ENCODE measurements at regions not wholly inside any gene's neighbourhood (a gene's known extent, or its start where the extent isn't known, plus 50 kb on each side); places are given as distances from the start of the nearest gene placed in this dataset.
A peak's percentile ranks its signal among the peaks of the same experiment; 100 is the strongest.

GRCh38 chr12:107347261-107347660, 253.9 kb upstream of the CRY1 start:
- no peak for ATAC-seq
- DNase-seq: no peak

GRCh38 chr12:107349008-107349747, 255.8 kb upstream of the CRY1 start:
- DNase-seq (no peak), ATAC-seq (no peak)

- ATAC-seq (no peak), DNase-seq (no peak)
Measured at GRCh38 chr12:107349839-107350238, 256.5 kb upstream of the CRY1 start.

- no peak for ATAC-seq
- DNase-seq: no peak
Measured at GRCh38 chr12:107351109-107351508, 257.8 kb upstream of the CRY1 start.

GRCh38 chr12:107351713-107352112, 258.4 kb upstream of the CRY1 start:
- DNase-seq (no peak), ATAC-seq (no peak)

- DNase-seq (peak; percentile 42), ATAC-seq (peak; percentile 94)
Measured at GRCh38 chr12:107352347-107353081, 259.2 kb upstream of the CRY1 start.

GRCh38 chr12:107353312-107353711, 260.0 kb upstream of the CRY1 start:
- ATAC-seq (no peak), DNase-seq (no peak)

GRCh38 chr12:107355004-107355565, 261.7 kb upstream of the CRY1 start:
- no peak for DNase-seq
- ATAC-seq: no peak

GRCh38 chr12:107355612-107356011, 262.3 kb upstream of the CRY1 start:
- DNase-seq (no peak), ATAC-seq (no peak)

GRCh38 chr12:107356266-107356936, 263.1 kb upstream of the CRY1 start:
- ATAC-seq: peak; percentile 51
- DNase-seq: no peak

GRCh38 chr12:107356937-107357295, 263.6 kb upstream of the CRY1 start:
- no peak for ATAC-seq
- no peak for DNase-seq

- ATAC-seq: no peak
Measured at GRCh38 chr12:107359382-107359781, 266.0 kb upstream of the CRY1 start.

GRCh38 chr12:107360033-107360432, 266.7 kb upstream of the CRY1 start:
- no peak for DNase-seq
- ATAC-seq: no peak

More at GRCh38 chr12:107359382-107359781, 266.0 kb upstream of the CRY1 start:
- DNase-seq: no peak

- DNase-seq: no peak
- ATAC-seq: no peak
Measured at GRCh38 chr12:107360482-107360881, 267.1 kb upstream of the CRY1 start.

- ATAC-seq (no peak), DNase-seq (no peak)
Measured at GRCh38 chr12:107361970-107362369, 268.6 kb upstream of the CRY1 start.

GRCh38 chr12:107362960-107363359, 269.6 kb upstream of the CRY1 start:
- DNase-seq: no peak
- no peak for ATAC-seq

- no peak for DNase-seq
Measured at GRCh38 chr12:107364875-107365518, 271.6 kb upstream of the CRY1 start.

GRCh38 chr12:107365703-107366102, 272.4 kb upstream of the CRY1 start:
- DNase-seq: no peak
- ATAC-seq: no peak

More at GRCh38 chr12:107364875-107365518, 271.6 kb upstream of the CRY1 start:
- ATAC-seq: no peak

- DNase-seq (no peak), ATAC-seq (no peak)
Measured at GRCh38 chr12:107366322-107366721, 273.0 kb upstream of the CRY1 start.

GRCh38 chr12:107368586-107368985, 275.2 kb upstream of the CRY1 start:
- peak; percentile 45 for ATAC-seq
- peak; percentile 41 for DNase-seq

GRCh38 chr12:107369006-107369405, 275.7 kb upstream of the CRY1 start:
- no peak for ATAC-seq
- no peak for DNase-seq

GRCh38 chr12:107369679-107370078, 276.3 kb upstream of the CRY1 start:
- peak; percentile 80 for ATAC-seq
- no peak for DNase-seq

Data from stimulated activated naive CD8-positive, alpha-beta T cell treated with anti-CD3 and anti-CD28 coated beads, Interleukin-15, Interleukin-2, amounts not matched to agents 100 U/mL and 50 U/mL, for 24 hours (primary cell).